ENCODE measurements at regions not wholly inside any gene's neighbourhood (a gene's known extent, or its start where the extent isn't known, plus 50 kb on each side); places are given as distances from the start of the nearest gene placed in this dataset.

DNA sequence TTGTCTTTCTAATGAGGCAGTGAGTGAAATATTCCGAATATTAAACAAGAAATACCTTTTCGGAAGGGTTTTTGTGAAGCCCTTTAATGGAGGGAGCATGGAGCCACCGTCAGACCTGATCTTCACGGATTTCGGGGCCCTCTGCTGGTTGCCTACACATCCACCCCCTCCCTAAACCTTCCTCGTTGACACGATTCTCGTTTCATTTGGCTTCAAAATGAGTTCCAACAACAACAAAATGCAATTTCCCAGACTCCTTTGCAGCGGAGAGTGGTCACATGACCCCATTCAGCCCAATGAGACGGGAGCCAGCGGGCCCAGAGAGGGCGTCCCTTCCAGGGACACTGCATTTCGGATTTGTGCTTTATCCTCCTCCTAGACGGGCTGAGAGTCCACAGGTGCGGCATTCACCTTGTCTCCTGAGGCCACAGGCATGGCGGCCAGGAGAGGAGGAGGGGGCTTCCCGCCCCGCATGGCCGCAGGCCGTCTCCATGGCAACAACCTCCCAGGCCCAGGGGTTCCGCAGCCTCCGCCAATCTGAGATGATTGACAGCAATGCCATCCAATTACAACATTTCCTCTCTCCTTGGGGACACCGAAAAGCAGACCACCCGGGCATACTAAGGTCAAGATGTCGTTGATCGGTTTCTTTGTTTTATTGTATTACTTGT lies 259.8 kb downstream of the C16orf95 start:
- DNase-seq (ENCODE audit: low read depth in 4 of 4, low spot score in 1 of 4): no peak

- no peak for DNase-seq (ENCODE audit: low read depth in 4 of 4, low spot score in 1 of 4)
These were observed 259.1 kb downstream of the C16orf95 start for GRCh38 chr16:87057951-87058560.

DNA sequence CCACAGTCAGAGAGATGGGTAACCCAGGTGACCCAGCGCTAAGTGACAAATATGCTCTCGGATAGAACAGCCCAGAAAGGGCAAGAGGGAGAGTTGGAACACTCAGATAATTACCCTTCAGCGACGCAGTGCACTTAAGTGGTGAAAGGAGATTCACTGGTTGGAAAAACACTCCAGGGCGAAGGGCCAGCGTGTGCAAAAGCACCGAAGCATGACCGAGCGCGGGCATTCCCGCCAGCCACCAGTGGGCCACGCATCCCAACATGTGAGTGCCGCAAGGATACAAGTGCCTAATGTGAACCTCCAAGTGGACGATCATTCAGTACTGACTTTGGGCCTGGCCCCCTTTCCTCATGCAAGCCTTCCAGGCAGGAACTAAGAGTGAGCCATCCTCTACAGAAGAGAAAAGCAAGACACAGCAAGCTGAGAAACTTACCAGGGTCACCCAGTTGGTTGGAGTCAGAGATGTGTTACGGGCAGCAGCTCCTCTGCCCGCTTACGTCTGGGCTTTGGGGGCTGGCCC lies 258.4 kb downstream of the C16orf95 start:
- DNase-seq (ENCODE audit: low read depth in 4 of 4, low spot score in 1 of 4): no peak

DNA sequence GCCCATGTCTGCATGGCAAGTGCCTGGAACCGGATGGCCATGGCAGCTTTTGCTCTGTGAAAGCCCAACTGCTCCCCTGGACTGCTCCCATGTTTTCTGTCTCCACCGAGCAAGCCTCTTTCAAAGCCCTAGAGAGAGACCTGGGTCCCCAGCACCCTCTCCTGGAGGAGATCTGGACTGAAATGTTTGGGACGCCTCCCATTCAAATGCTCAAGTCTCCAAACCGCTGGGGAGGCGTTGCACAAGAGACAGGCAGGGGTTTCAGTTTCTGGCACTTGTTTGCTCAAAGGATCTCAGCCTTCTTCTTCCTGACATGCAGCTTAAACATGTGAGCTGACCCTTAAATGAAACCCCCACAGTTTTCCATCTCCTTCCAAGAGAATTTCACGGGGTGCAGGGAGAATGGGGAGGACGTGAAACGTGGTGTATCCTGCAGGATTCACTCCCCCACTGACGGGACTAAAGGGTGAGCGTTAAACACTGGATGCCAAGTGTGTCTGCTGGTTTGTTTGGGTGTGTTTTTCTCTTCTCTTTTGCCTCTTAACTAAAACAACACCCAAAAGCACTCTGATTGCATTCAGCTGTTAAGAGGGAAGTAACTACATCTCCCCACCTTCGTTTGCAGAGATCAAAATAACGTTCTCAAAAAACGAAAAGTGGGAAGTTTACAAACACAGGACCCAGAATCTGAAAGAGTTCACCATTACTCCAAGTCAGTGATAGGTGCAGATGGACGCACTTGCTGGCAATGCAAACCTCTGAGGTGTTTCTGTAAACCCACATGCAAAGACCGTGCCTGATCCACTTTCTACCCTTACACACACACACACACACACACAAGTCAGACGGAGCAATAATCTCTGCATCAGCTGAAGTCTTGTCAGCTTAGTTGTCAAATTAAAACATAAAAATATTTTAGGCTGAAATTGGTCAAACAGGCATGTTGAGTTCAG lies 256.9 kb downstream of the C16orf95 start:
- no peak for DNase-seq (ENCODE audit: low read depth in 4 of 4, low spot score in 1 of 4)

GRCh38 chr16:87061243-87061920 lies 255.8 kb downstream of the C16orf95 start:
- DNase-seq (ENCODE audit: low read depth in 4 of 4, low spot score in 1 of 4): no peak

DNA sequence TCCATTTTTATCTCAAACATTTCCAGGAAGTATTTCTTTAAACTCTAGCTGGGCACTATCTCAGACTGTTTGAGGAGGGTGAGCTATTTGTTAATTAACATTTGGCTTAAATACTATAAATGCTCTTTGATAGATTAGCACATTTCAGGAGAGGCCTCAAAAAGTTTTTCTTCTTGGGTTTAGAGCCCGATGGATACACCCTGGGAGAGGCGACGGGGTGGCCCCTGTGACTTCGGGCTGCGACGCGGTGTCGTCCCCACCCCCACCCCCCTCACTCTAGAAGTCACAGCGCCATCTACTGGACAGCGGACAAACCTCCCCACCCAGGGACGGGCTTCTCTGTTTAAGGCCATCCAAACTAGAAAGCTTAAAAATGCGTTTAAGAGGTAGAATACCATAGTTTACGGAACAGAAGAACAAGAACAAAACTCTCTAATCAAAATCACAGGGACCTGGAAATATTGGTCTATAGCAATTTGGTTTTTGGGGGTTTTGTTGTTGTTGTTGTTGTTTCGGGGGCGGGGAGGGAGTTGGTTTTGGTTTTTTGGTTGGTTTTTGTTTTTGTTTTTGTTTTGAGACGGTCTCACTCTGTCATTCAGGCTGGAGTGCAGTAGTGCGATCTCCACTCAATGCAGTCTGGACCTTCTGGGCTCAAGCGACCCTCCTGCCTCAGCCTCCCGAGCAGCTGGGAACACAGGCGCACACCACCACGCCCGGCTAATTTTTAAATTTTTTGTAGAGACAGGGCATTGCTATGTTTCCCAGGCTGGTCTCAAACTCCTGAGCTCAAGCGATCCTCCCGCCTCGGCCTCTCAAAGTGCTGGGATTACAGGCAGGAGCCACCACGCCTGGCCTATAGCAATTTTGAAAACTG lies 254.4 kb downstream of the C16orf95 start:
- DNase-seq (ENCODE audit: low read depth in 4 of 4, low spot score in 1 of 4): peak; percentile 35 to 46 (median 39)

DNA sequence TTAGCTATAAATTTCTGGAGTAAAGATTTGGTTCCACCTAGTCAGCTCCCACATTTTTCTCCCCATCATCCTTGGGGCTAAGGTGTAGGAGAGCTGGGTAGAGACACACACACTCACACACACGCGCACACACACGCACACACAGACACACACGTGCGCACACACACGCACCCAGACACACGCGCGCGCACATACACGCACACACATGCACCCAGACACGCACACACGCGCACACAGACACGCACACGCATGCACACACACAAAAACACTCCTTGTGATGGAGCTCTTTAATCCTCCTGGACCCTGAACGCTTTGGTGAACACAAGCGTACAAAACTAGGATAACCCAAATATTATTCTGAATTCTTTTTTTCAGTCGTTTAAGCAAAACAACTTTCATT lies 253.6 kb downstream of the C16orf95 start:
- no peak for DNase-seq (ENCODE audit: low read depth in 4 of 4, low spot score in 1 of 4)

GRCh38 chr16:87064731-87065445 lies 252.3 kb downstream of the C16orf95 start:
- DNase-seq (ENCODE audit: low read depth in 4 of 4, low spot score in 1 of 4): no peak

GRCh38 chr16:87065446-87066132 lies 251.6 kb downstream of the C16orf95 start:
- no peak for DNase-seq (ENCODE audit: low read depth in 4 of 4, low spot score in 1 of 4)

DNA sequence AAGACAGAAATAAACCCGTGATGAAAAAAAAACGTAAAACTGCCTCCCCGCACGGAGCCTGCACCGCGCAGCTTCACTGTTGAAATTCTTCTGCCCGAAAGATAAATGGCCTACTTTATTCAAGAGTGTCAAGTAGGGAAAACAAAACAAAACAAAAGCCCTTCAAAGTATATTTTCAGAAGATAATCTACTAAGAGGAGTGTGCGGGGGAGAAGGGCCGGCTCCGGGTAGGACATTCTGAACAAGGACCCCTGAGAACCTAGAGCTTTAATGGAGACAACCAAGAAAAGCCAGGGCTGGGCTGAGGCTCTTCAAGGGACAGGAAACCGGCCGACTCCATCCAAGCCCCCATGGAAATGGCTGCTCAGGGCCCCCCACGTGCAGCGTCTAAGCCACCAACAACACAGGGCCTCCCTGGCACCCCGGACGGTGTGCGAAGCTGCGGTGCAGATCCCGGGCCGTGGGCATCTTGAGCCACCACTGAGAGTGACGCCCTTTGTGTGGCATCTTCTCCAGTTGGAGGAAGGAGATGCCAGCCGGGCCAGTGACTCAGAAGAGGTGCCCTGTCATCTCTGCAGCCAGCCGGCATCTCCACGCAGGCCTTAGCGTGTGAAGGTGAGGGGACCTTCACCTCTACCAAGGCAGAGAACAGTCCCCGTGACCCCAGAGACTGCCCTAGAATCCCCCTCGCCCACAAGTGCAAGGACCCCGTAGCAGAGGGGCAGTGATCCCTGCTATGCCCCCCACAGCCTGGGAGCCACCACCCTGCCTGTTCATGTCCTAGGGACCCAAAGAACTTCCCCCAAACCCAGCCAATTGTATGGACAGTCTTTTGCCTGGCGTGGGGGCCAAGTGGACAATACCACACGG lies 250.8 kb downstream of the C16orf95 start:
- DNase-seq (ENCODE audit: low read depth in 4 of 4, low spot score in 1 of 4): no peak

DNA sequence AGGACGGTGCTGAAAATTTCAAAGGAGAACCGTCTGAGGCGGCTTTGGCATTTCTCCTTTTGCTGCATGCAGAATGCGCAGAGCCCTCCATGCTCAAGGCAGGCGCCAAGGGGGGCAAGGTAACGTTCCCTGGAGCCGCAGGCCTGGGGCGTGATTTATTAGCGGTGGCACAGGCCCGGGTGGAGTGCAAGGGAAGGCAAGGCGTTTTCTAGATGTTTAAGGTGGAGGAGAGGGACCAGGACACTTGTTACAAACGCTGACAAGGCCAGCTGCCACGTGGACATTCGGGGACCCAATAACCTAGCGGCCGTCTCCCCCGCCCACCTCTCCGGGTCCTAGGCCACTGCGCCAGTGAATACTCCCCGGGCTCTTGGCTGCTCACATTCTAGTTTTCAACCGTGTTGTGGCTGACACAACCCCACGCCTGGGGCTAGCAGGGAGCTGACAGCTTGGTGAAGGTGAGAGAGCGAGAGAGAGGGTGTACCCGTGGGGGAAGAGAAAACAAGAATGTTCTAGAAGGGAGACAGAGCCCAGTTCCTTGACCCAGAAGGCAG lies 250.1 kb downstream of the C16orf95 start:
- DNase-seq (ENCODE audit: low read depth in 4 of 4, low spot score in 1 of 4): no peak

- no peak for DNase-seq (ENCODE audit: low read depth in 4 of 4, low spot score in 1 of 4)
These were observed 249.1 kb downstream of the C16orf95 start for GRCh38 chr16:87067836-87068761.

GRCh38 chr16:87068762-87069150 lies 248.4 kb downstream of the C16orf95 start:
- no peak for DNase-seq (ENCODE audit: low read depth in 4 of 4, low spot score in 1 of 4)

DNA sequence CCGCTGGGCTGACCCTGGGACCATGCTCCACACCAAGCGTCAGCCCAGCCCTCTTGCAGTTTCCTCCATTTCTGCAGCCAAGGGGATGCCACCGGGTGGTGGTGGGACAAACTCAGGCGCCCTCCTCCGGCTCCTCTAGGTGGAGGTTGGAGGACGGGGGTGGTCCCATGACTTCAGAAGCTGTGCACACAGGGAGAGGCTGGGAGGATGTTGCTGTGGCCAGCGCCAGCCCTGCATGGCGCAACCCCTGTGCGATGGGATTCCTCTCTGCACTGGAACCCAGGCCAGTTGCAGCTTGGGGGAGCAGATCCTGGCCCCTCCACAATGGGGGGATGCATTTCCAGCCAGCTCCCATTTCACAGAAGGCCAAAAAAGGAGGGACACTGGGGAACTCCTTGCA lies 246.5 kb downstream of the C16orf95 start:
- DNase-seq (ENCODE audit: low read depth in 4 of 4, low spot score in 1 of 4): no peak

- no peak for DNase-seq (ENCODE audit: low read depth in 4 of 4, low spot score in 1 of 4)
These were observed 245.1 kb downstream of the C16orf95 start for GRCh38 chr16:87072101-87072500.

- no peak for DNase-seq (ENCODE audit: low read depth in 4 of 4, low spot score in 1 of 4)
These were observed 242.4 kb downstream of the C16orf95 start for GRCh38 chr16:87074641-87075318.
